ENCODE measurements at regions not wholly inside any gene's neighbourhood (a gene's known extent, or its start where the extent isn't known, plus 50 kb on each side); places are given as distances from the start of the nearest gene placed in this dataset.

GRCh38 chr3:191768421-191768820, 307.5 kb downstream of the PYDC2 start:
- Histone ChIP-seq H3K36me3 (no peaks in the 10 kb centered on the region), H3K4me3 (no peak overlapping the region), H3K27me3 (no peaks in the 10 kb centered on the region), H3K4me1 (no peaks in the 10 kb centered on the region), H3K9me3 (peaks cover 0 to 11% of the 10 kb centered on the region in 2 donors), H3K27ac (no peak overlapping the region)
- DNase-seq (peak in 1 of 4 donors; percentile 5), ATAC-seq (no peak)
- intact Hi-C loops (cut with DNase I): no loop called here
- no peak for TF ChIP-seq CTCF (IDR thresholded peaks at IDR 0.05)

GRCh38 chr3:191770541-191770940, 309.6 kb downstream of the PYDC2 start:
- no peaks in the 10 kb centered on the region for H3K4me1 ChIP-seq
- no peak overlapping the region for H3K4me3 ChIP-seq
- intact Hi-C loops (cut with DNase I): no loop called here
- DNase-seq: peak in 1 of 4 donors; percentile 8
- no peaks in the 10 kb centered on the region for H3K36me3 ChIP-seq
- TF ChIP-seq CTCF (IDR thresholded peaks at IDR 0.05): no peak
- H3K9me3 ChIP-seq: peaks cover 0 to 11% of the 10 kb centered on the region in 2 donors
- H3K27ac ChIP-seq: no peak overlapping the region
- ATAC-seq: no peak
- H3K27me3 ChIP-seq: no peaks in the 10 kb centered on the region

- DNase-seq: no peak
- H3K27me3 ChIP-seq: no peaks in the 10 kb centered on the region
- H3K4me3 ChIP-seq: no peak overlapping the region
- intact Hi-C loops (cut with DNase I): no loop called here
- TF ChIP-seq CTCF (IDR thresholded peaks at IDR 0.05): no peak
- no peak for ATAC-seq
- H3K4me1 ChIP-seq: no peaks in the 10 kb centered on the region
- no peaks in the 10 kb centered on the region for H3K36me3 ChIP-seq
- no peak overlapping the region for H3K27ac ChIP-seq
- H3K9me3 ChIP-seq: peaks cover 0 to 20% of the 10 kb centered on the region in 2 donors
These were observed 313.5 kb downstream of the PYDC2 start for GRCh38 chr3:191774485-191774884.

- Histone ChIP-seq H3K4me1 (no peaks in the 10 kb centered on the region), H3K4me3 (no peak overlapping the region), H3K9me3 (peaks cover 0 to 20% of the 10 kb centered on the region in 2 donors), H3K36me3 (no peaks in the 10 kb centered on the region), H3K27ac (no peak overlapping the region), H3K27me3 (no peaks in the 10 kb centered on the region)
- TF ChIP-seq CTCF (IDR thresholded peaks at IDR 0.05): no peak
- no peak for DNase-seq
- intact Hi-C loops (cut with DNase I): no loop called here
- ATAC-seq: no peak
These were observed 314.7 kb downstream of the PYDC2 start for GRCh38 chr3:191775451-191776233.

- Histone ChIP-seq H3K4me1 (no peaks in the 10 kb centered on the region), H3K36me3 (no peaks in the 10 kb centered on the region), H3K9me3 (peaks cover 0 to 19% of the 10 kb centered on the region in 2 donors), H3K27ac (no peak overlapping the region), H3K27me3 (no peaks in the 10 kb centered on the region), H3K4me3 (no peak overlapping the region)
- intact Hi-C loops (cut with DNase I): no loop called here
- no peak for DNase-seq
- no peak for TF ChIP-seq CTCF (IDR thresholded peaks at IDR 0.05)
- no peak for ATAC-seq
These were observed 320.1 kb downstream of the PYDC2 start for GRCh38 chr3:191781044-191781443.

Measured in left lung (tissue), 4 donors.